Heart left ventricle (tissue), 16 donors: ENCODE measurements at regions not wholly inside any gene's neighbourhood (a gene's known extent, or its start where the extent isn't known, plus 50 kb on each side); places are given as distances from the start of the nearest gene placed in this dataset.
A peak's percentile ranks its signal among the peaks of the same experiment; 100 is the strongest.

Experiments
- ATAC-seq, 4 donors: fragments of 200-7000 bp; cut with Tn5 transposase; one replicate each; pipeline ENCODE4 v1.9.1; 2020 to 2022; ENCODE audit warnings: moderate library complexity in 4 of 4, mild to moderate bottlenecking in 3 of 4, moderate number of reproducible peaks in 1 of 4
- DNase-seq, 5 donors: peaks; one replicate each; pipeline ENCODE4 v3.0.0-alpha.2; 2020
- H3K27ac ChIP-seq, 12 donors: fragments of 200-600 bp; sonication (generic) in 4 of 12; one replicate each; pipeline versions ENCODE4 v1.5.0 to v1.8.0; 2016 to 2022; ENCODE audit warnings: mild to moderate bottlenecking in 2 of 12
- H3K27me3 ChIP-seq, 9 donors: fragments of 200-600 bp; sonication (generic) in 2 of 9; one replicate each; pipeline versions ENCODE4 v1.5.1 to v1.8.0; 2016 to 2022; ENCODE audit warnings: mild to moderate bottlenecking in 3 of 9
- H3K36me3 ChIP-seq, 9 donors: fragments of 200-600 bp; sonication (generic) in 2 of 9; one replicate each; pipeline versions ENCODE4 v1.5.0 to v1.8.0; 2018 to 2022; ENCODE audit warnings: mild to moderate bottlenecking in 2 of 9
- H3K4me1 ChIP-seq, 12 donors: fragments of 200-600 bp; sonication (generic) in 4 of 12; one replicate each; pipeline versions ENCODE4 v1.5.0 to v1.8.0; 2016 to 2022; ENCODE audit warnings: mild to moderate bottlenecking in 3 of 12
- H3K4me3 ChIP-seq, 12 donors: fragments of 200-600 bp; sonication (generic) in 4 of 12; one replicate each; pipeline versions ENCODE4 v1.5.0 to v1.8.0; 2017 to 2022; ENCODE audit warnings: mild to moderate bottlenecking in 9 of 12, moderate library complexity in 4 of 12
- H3K9me3 ChIP-seq, 12 donors: fragments of 200-600 bp; sonication (generic) in 4 of 12; one replicate each; pipeline versions ENCODE4 v1.5.0 to v1.8.0; 2016 to 2022; ENCODE audit warnings: mild to moderate bottlenecking in 1 of 12
- POLR2A ChIP-seq, 2 donors: fragments of 450-650 bp; IDR thresholded peaks; one replicate each; pipeline ENCODE4 v1.6.1; 2017; ENCODE audit warnings: antibody characterized with exemption in 2 of 2, mild to moderate bottlenecking in 2 of 2, moderate library complexity in 2 of 2
- WGBS, 4 donors: extraction: QIAGEN DNeasy Blood & Tissue Kit in 2 of 4; methylation state at CpG; one replicate each; pipeline versions ENCODE4 v1.1.5 to v1.1.7; 2013 to 2018; 5-methylcytosine and 5-hydroxymethylcytosine counted together
- intact Hi-C, 10 donors: fragments of 100-400 bp; cut with DNase I; formaldehyde crosslinking; loops; one replicate each; pipeline versions ENCODE4 v1.11.1 to v1.14.2; 2022
- TF ChIP-seq, protein P1 (sequence below), 12 donors: fragments of 200-600 bp; sonication (generic) in 4 of 12; IDR thresholded peaks; one replicate each; pipeline versions ENCODE4 v1.5.0 to v1.8.0; 2018 to 2022; ENCODE audit warnings: antibody characterized with exemption in 12 of 12, mild to moderate bottlenecking in 5 of 12
- donor health status: ischemic (EF 13 %, LVEDD 7.1; RV severe dilation, severe dysfunction).
- donor health status: healthy with polysubstance abuse.
- donor health status: DM: no; HTN: yes; CAD: no.
- donor health status: DM: no; HTN: no; CAD: no.
- donor health status: ischemic (EF 25% LVEDD 6.9; RV normal size, moderate dysfunction).
- donor health status: ischemic (EF 25% LVEDD 5.7; RV mildly dilated, moderate dysfunction).
- donor health status: healthy.
- donor health status: DM: yes; HTN: yes; CAD: no.
- donor health status: ischemic (EF 35%, LVEDD 5.7; RV mildly dilated, moderate dysfunction).
- donor health status: nonischemic (EF 11% LVEDD 7.7; RV severe dilation, severe dysfunction).
- donor health status: DM: yes; HTN: yes; CAD: no.
- donor health status: PGD.
- donor health status: ischemic (EF 29% LVEDD 5.4; RV normal size, mild dysfunction).
- donor health status: nonischemic (EF 23%, LVEDD 6.1; RV moderate dilation, normal function).

DNA sequence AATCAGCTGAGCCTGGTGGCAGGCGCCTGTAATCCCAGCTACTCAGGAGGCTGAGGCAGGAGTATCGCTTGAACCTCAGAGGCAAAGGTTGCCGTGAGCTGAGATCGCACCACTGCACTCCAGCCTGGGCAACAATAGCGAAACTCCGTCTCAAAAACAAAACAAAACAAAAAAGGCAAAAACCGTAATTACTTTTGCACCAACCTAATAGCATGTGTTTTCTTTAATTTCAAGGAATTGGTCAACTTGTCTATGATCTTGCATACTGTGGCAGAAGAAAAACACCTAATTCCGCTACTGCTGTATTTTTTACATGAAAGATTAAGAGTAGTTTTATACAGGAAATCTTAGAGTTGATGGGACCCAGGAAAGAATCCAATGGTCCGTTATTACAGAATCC lies 241.2 kb downstream of the COL4A1 start:
- no peak overlapping the region for H3K27ac ChIP-seq
- intact Hi-C loops: no loop called here
- H3K4me1 ChIP-seq: peaks cover 0 to 18% (median 0%) of the 10 kb centered on the region in 12 donors
- H3K36me3 ChIP-seq: no peaks in the 10 kb centered on the region
- TF ChIP-seq POLR2A (IDR thresholded peaks at IDR 0.05): no peak
- TF ChIP-seq, protein P1, sequence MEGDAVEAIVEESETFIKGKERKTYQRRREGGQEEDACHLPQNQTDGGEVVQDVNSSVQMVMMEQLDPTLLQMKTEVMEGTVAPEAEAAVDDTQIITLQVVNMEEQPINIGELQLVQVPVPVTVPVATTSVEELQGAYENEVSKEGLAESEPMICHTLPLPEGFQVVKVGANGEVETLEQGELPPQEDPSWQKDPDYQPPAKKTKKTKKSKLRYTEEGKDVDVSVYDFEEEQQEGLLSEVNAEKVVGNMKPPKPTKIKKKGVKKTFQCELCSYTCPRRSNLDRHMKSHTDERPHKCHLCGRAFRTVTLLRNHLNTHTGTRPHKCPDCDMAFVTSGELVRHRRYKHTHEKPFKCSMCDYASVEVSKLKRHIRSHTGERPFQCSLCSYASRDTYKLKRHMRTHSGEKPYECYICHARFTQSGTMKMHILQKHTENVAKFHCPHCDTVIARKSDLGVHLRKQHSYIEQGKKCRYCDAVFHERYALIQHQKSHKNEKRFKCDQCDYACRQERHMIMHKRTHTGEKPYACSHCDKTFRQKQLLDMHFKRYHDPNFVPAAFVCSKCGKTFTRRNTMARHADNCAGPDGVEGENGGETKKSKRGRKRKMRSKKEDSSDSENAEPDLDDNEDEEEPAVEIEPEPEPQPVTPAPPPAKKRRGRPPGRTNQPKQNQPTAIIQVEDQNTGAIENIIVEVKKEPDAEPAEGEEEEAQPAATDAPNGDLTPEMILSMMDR (IDR thresholded peaks at IDR 0.05): no peak
- no peak overlapping the region for H3K4me3 ChIP-seq
- 94 to 97% (median 95%) methylated on average over 9 of the region's 9 CpGs for WGBS, 4 donors
- DNase-seq (no peak), ATAC-seq (no peak)
- H3K9me3 ChIP-seq: no peaks in the 10 kb centered on the region
- H3K27me3 ChIP-seq: no peaks in the 10 kb centered on the region

DNA sequence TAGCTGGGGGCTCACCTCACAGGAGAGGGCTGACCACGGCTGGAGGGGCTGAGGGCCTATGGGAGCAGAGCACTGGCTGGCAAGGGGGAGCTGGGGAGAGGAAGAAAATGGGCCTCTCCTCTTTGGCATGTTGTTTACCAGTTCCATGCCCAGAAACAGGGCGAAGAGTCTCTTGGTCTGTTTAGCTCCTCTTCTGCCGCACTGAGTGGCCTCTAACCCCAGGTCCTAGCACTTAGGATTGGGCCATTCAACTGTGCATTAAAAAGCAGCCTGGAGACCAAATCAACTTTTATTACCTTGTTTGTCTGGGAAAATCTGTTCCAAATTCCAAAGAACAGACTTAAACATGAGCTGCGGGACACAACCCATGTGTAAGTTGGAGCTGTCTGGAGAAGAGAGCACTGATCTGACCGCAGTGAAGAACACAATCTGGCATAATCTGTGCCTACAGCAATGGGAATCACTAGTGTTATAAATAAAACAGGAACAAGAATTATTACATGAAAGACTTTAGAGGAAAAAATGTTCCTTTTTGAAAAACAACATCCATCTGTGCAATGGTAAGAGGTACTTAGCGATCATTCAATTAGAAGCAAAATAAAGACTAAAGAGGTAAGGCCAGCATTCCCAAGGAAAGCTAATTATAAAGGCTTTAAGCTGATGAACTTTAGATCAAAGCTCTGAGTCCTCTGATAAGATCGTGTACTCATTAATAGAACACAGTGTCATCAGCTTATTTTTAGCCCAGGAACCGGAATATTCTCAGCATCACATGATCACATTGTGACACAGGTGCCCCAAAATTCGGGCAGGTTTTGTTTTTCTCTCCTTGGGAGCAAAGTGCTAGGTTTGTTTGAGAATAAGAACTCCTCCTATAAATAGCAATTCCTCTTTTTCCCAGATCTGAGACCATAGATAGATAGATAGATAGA lies 243.2 kb downstream of the COL4A1 start:
- WGBS, 4 donors: 67 to 73% (median 72%) methylated on average over 9 of the region's 9 CpGs
- TF ChIP-seq POLR2A (IDR thresholded peaks at IDR 0.05): no peak
- TF ChIP-seq, protein P1 (IDR thresholded peaks at IDR 0.05): no peak
- Histone ChIP-seq H3K36me3 (no peaks in the 10 kb centered on the region), H3K4me1 (peaks cover 0 to 18% (median 0%) of the 10 kb centered on the region in 12 donors), H3K9me3 (no peaks in the 10 kb centered on the region), H3K27ac (peak overlapping the region in 1 of 12 donors; percentile 11), H3K27me3 (no peaks in the 10 kb centered on the region), H3K4me3 (no peak overlapping the region)
- ATAC-seq: no peak
- no peak for DNase-seq
- intact Hi-C loops: no loop called here

DNA sequence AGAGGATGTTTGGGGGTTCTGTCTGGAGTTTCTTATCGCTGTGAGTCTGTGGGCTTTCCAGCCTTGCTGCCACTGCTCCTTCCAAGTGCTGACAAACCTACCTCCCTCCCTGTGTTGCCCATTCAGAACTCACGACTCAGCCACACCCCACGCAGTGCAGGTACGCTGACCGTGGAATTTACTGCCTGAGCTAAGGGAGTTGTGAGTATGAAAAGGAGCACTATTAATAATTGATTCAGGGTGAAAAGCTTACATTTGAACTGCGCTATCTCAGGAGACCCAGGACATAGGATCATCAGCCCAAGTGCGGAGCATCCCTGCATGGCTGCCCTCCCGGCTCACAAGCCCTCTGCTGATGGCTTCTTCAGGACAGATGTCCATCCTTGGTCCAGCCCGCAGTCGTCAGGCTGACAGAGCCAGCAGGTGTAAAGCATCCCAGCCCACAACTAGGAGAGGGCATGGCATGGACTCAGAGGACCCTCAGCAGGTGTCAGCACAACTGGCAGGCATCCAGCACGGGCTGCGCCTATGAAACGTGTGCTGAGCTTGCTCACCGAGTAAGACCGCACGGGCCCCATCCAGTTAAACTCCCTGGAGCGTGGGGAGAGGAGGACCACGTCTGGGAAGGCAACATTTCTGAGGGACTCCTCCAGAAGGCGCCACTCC lies 244.0 kb downstream of the COL4A1 start:
- intact Hi-C loops: no loop called here
- no peak for DNase-seq
- peak overlapping the region in 1 of 12 donors; percentile 13 for H3K27ac ChIP-seq
- H3K4me3 ChIP-seq: no peak overlapping the region
- H3K4me1 ChIP-seq: peaks cover 0 to 18% (median 0%) of the 10 kb centered on the region in 12 donors
- H3K36me3 ChIP-seq: no peaks in the 10 kb centered on the region
- WGBS, 4 donors: 91 to 96% (median 93%) methylated on average over 16 to 19 of the region's 19 CpGs
- peak in 3 of 4 donors; percentile 18 to 27 (median 21) for ATAC-seq
- no peak for TF ChIP-seq POLR2A (IDR thresholded peaks at IDR 0.05)
- TF ChIP-seq, protein P1 (IDR thresholded peaks at IDR 0.05): no peak
- H3K9me3 ChIP-seq: no peaks in the 10 kb centered on the region
- H3K27me3 ChIP-seq: no peaks in the 10 kb centered on the region
